CD14-positive monocyte (primary cell): ENCODE measurements at regions not wholly inside any gene's neighbourhood (a gene's known extent, or its start where the extent isn't known, plus 50 kb on each side); places are given as distances from the start of the nearest gene placed in this dataset.

Source experiments
- DNase-seq, 3 donors: peaks; one replicate each; pipeline ENCODE4 v3.0.0-alpha.2; 2011 to 2022
- H2AFZ ChIP-seq: 2 replicates; pipeline ENCODE4 v1.6.0; 2012; ENCODE audit warnings: mild to moderate bottlenecking, low read depth, low read length, inconsistent platforms; ENCODE audit not compliant: insufficient read depth, poor library complexity, severe bottlenecking
- H3K27ac ChIP-seq, 2 donors: 1 replicate in 1 of 2; 2 replicates in 1 of 2; pipeline ENCODE4 v1.5.1; 2012 to 2013; ENCODE audit warnings: low read length in 2 of 2, control low read depth in 1 of 2, inconsistent platforms in 1 of 2, low read depth in 1 of 2, mild to moderate bottlenecking in 1 of 2
- H3K27me3 ChIP-seq, 2 donors: one replicate each; pipeline versions ENCODE4 v1.6.0 to v1.6.1; 2011 to 2013; ENCODE audit warnings: low read length in 2 of 2; ENCODE audit not compliant: control insufficient read depth in 2 of 2, insufficient read depth in 2 of 2
- H3K36me3 ChIP-seq, 2 donors: replicated peaks in 1 of 2; 1 replicate in 1 of 2; 2 replicates in 1 of 2; pipeline versions ENCODE4 v1.5.1 to v1.6.1; 2012 to 2013; ENCODE audit warnings: low read length in 2 of 2, control low read depth in 1 of 2, inconsistent platforms in 1 of 2, mild to moderate bottlenecking in 1 of 2; ENCODE audit not compliant: insufficient read depth in 2 of 2, control insufficient read depth in 1 of 2
- H3K4me1 ChIP-seq, 2 donors: 1 replicate in 1 of 2; 2 replicates in 1 of 2; pipeline versions ENCODE4 v1.5.1 to v1.6.1; 2012 to 2013; ENCODE audit warnings: low read length in 2 of 2, control low read depth in 1 of 2, inconsistent platforms in 1 of 2, mild to moderate bottlenecking in 1 of 2, moderate library complexity in 1 of 2; ENCODE audit not compliant: insufficient read depth in 2 of 2, control insufficient read depth in 1 of 2
- H3K4me2 ChIP-seq: replicated peaks from 2 replicates; pipeline ENCODE3; 2012; ENCODE audit warnings: low read length, moderate library complexity, mild to moderate bottlenecking; ENCODE audit not compliant: poor library complexity, severe bottlenecking; ENCODE audit errors: extremely low read depth
- H3K4me3 ChIP-seq, 3 experiments: fragments of 200-600 bp in 1 of 3; sonication (generic) in 1 of 3; replicated peaks in 1 of 3; 1 replicate in 2 of 3; 2 replicates in 1 of 3; pipeline ENCODE4 v1.5.1; 2011 to 2013; ENCODE audit warnings: low read length in 3 of 3, mild to moderate bottlenecking in 3 of 3, control low read depth in 2 of 3, low read depth in 2 of 3, inconsistent platforms in 1 of 3, moderate library complexity in 1 of 3
- H3K79me2 ChIP-seq: 2 replicates; pipeline ENCODE4 v1.6.0; 2012; ENCODE audit warnings: mild to moderate bottlenecking, control low read depth, inconsistent platforms, low read length, moderate library complexity; ENCODE audit not compliant: insufficient read depth
- H3K9ac ChIP-seq: 2 replicates; pipeline ENCODE4 v1.6.0; 2017; ENCODE audit warnings: low read length, mild to moderate bottlenecking; ENCODE audit not compliant: insufficient read depth, poor library complexity, severe bottlenecking
- H3K9me3 ChIP-seq, 2 donors: replicated peaks in 1 of 2; 1 replicate in 1 of 2; 2 replicates in 1 of 2; pipeline versions ENCODE4 v1.5.1 to v1.6.1; 2012 to 2013; ENCODE audit warnings: low read length in 2 of 2, control low read depth in 1 of 2; ENCODE audit not compliant: control insufficient read depth in 1 of 2, insufficient read depth in 1 of 2
- H4K20me1 ChIP-seq: 2 replicates; pipeline ENCODE4 v1.6.0; 2012; ENCODE audit warnings: mild to moderate bottlenecking, low read length, control low read depth, moderate library complexity; ENCODE audit not compliant: insufficient read depth
- H3K27ac Mint-ChIP-seq, 7 donors: one replicate each; pipeline ENCODE4 v1.8.0; 2020; ENCODE audit warnings: mild to moderate bottlenecking in 7 of 7, mixed read lengths in 7 of 7, moderate library complexity in 6 of 7, inconsistent platforms in 2 of 7
- H3K27me3 Mint-ChIP-seq, 3 donors: one replicate each; pipeline ENCODE4 v1.8.0; 2021 to 2022; ENCODE audit warnings: low read depth in 3 of 3, mild to moderate bottlenecking in 3 of 3, mixed read lengths in 3 of 3, moderate library complexity in 3 of 3, inconsistent platforms in 1 of 3
- H3K36me3 Mint-ChIP-seq, 2 donors: one replicate each; pipeline ENCODE4 v1.8.0; 2020; ENCODE audit warnings: mixed read lengths in 2 of 2, inconsistent platforms in 1 of 2, mild to moderate bottlenecking in 1 of 2
- H3K4me1 Mint-ChIP-seq: one replicate; pipeline ENCODE4 v1.8.0; 2020; ENCODE audit warnings: mild to moderate bottlenecking, mixed read lengths
- H3K4me3 Mint-ChIP-seq, 2 donors: one replicate each; pipeline ENCODE4 v1.8.0; 2020; ENCODE audit warnings: mild to moderate bottlenecking in 2 of 2, mixed read lengths in 2 of 2, moderate library complexity in 1 of 2
- H3K9me3 Mint-ChIP-seq, 7 donors: one replicate each; pipeline ENCODE4 v1.8.0; 2020 to 2022; ENCODE audit warnings: mixed read lengths in 7 of 7, mild to moderate bottlenecking in 6 of 7, moderate library complexity in 6 of 7, inconsistent platforms in 2 of 7
- CTCF ChIP-seq: fragments of 200-600 bp; IDR thresholded peaks from one replicate; pipeline ENCODE4 v1.8.0; 2022; ENCODE audit warnings: antibody characterized with exemption, mild to moderate bottlenecking
- WGBS: methylation state at CpG from one replicate; pipeline ENCODE4 v1.1.5; 2013; ENCODE audit warnings: missing lambda C conversion rate; ENCODE audit not compliant: insufficient coverage; 5-methylcytosine and 5-hydroxymethylcytosine counted together
- intact Hi-C, 2 donors: fragments of 100-400 bp; cut with micrococcal nuclease; formaldehyde crosslinking; loops; one replicate each; pipeline versions ENCODE4 v1.15.0 to v1.15.1; 2023

- Mint-ChIP-seq H3K27me3 (peaks cover 0 to 6% (median 1%) of the 10 kb centered on the region in 3 donors), H3K9me3 (no peaks in the 10 kb centered on the region), H3K4me3 (no peak overlapping the region), H3K36me3 (no peaks in the 10 kb centered on the region), H3K27ac (no peak overlapping the region), H3K4me1 (no peaks in the 10 kb centered on the region)
- Histone ChIP-seq H3K27ac (no peak overlapping the region), H3K4me1 (no peaks in the 10 kb centered on the region), H3K4me2 (no peak overlapping the region), H4K20me1 (no peaks in the 10 kb centered on the region), H3K4me3 (no peak overlapping the region), H3K9ac (no peak overlapping the region), H3K79me2 (no peaks in the 10 kb centered on the region), H3K9me3 (no peaks in the 10 kb centered on the region), H3K27me3 (no peaks in the 10 kb centered on the region), H3K36me3 (no peaks in the 10 kb centered on the region), H2AFZ (no peak overlapping the region)
- intact Hi-C loops = no loop called here
- TF ChIP-seq CTCF = no peak
- 92% methylated on average over 7 of the region's 12 CpGs for WGBS
- no peak for DNase-seq
Measured at GRCh38 chr22:47394504-47395440, 632.3 kb downstream of the TBC1D22A start.

- Histone ChIP-seq H3K9me3 (no peaks in the 10 kb centered on the region), H3K4me1 (no peaks in the 10 kb centered on the region), H3K27ac (no peak overlapping the region), H3K4me2 (no peak overlapping the region), H3K36me3 (no peaks in the 10 kb centered on the region), H3K9ac (no peak overlapping the region), H2AFZ (no peak overlapping the region), H3K79me2 (no peaks in the 10 kb centered on the region), H4K20me1 (no peaks in the 10 kb centered on the region), H3K4me3 (no peak overlapping the region), H3K27me3 (no peaks in the 10 kb centered on the region)
- Mint-ChIP-seq H3K27me3 (peaks cover 0 to 6% (median 1%) of the 10 kb centered on the region in 3 donors), H3K27ac (no peak overlapping the region), H3K9me3 (no peaks in the 10 kb centered on the region), H3K4me1 (no peaks in the 10 kb centered on the region), H3K4me3 (no peak overlapping the region), H3K36me3 (no peaks in the 10 kb centered on the region)
- no peak for TF ChIP-seq CTCF
- no peak for DNase-seq
- WGBS = 87% methylated on average over 9 of the region's 9 CpGs
- intact Hi-C loops = no loop called here
Measured at GRCh38 chr22:47393191-47393590, 630.7 kb downstream of the TBC1D22A start.
